ENCODE measurements at regions not wholly inside any gene's neighbourhood (a gene's known extent, or its start where the extent isn't known, plus 50 kb on each side); places are given as distances from the start of the nearest gene placed in this dataset.

- intact Hi-C loops (cut with micrococcal nuclease; ENCODE audit: unreplicated experiment): no loop called here
- no peaks in the 10 kb centered on the region for H3K36me3 ChIP-seq (ENCODE audit: insufficient read depth, low read length)
- H3K4me2 ChIP-seq (ENCODE audit: low read length): no peak overlapping the region
- no peaks in the 10 kb centered on the region for H3K9me3 ChIP-seq (ENCODE audit: low read length)
- ChIA-PET CTCF (ENCODE audit: unreplicated experiment) (no interaction called here), POLR2A (no interaction called here)
- H3K4me3 ChIP-seq (ENCODE audit: low read depth, low read length, poor library complexity, severe bottlenecking): no peak overlapping the region
- H3K4me1 ChIP-seq (ENCODE audit: insufficient read depth, low read length, poor library complexity, severe bottlenecking): peaks cover 10% of the 10 kb centered on the region
- TF ChIP-seq EZH2phosphoT487 (IDR thresholded peaks at IDR 0.05; ENCODE audit: borderline replicate concordance, low read depth, low read length): no peak
- no peak for TF ChIP-seq CTCF (conservative IDR thresholded peaks at IDR 0.05; ENCODE audit: low read length)
- H2AFZ ChIP-seq (ENCODE audit: low read length): no peak overlapping the region
- no TSS peak for BruUV-seq (replicated peaks)
- no peaks in the 10 kb centered on the region for H4K20me1 ChIP-seq (ENCODE audit: insufficient read depth, low read length)
- no peaks in the 10 kb centered on the region for H3K9me2 ChIP-seq (ENCODE audit: insufficient read depth, low read length)
- no peak for DNase-seq (ENCODE audit: low spot score)
- no peaks in the 10 kb centered on the region for H3K79me2 ChIP-seq (ENCODE audit: insufficient read depth, low read depth, low read length)
- H3K27ac ChIP-seq (ENCODE audit: low read depth, low read length, poor library complexity, severe bottlenecking): no peak overlapping the region
Measured at GRCh38 chr6:14390805-14391204, 273.2 kb downstream of the CD83 start.

GRCh38 chr6:14393910-14394309 lies 276.3 kb downstream of the CD83 start:
- Histone ChIP-seq H3K4me3 (ENCODE audit: low read depth, low read length, poor library complexity, severe bottlenecking) (no peak overlapping the region), H2AFZ (ENCODE audit: low read length) (no peak overlapping the region), H3K27ac (ENCODE audit: low read depth, low read length, poor library complexity, severe bottlenecking) (no peak overlapping the region), H3K9me3 (ENCODE audit: low read length) (no peaks in the 10 kb centered on the region), H3K79me2 (ENCODE audit: insufficient read depth, low read depth, low read length) (no peaks in the 10 kb centered on the region), H3K36me3 (ENCODE audit: insufficient read depth, low read length) (no peaks in the 10 kb centered on the region), H3K9me2 (ENCODE audit: insufficient read depth, low read length) (no peaks in the 10 kb centered on the region), H4K20me1 (ENCODE audit: insufficient read depth, low read length) (no peaks in the 10 kb centered on the region), H3K4me2 (ENCODE audit: low read length) (no peak overlapping the region), H3K4me1 (ENCODE audit: insufficient read depth, low read length, poor library complexity, severe bottlenecking) (peaks cover 13% of the 10 kb centered on the region)
- BruUV-seq (replicated peaks): no TSS peak
- ChIA-PET CTCF (ENCODE audit: unreplicated experiment) (no interaction called here), POLR2A (interaction anchor here (0.9 kb wide), 1 partner anchor 9 kb away, joined by 3 read pairs; no protein-coding TSS in a partner anchor)
- TF ChIP-seq CTCF (conservative IDR thresholded peaks at IDR 0.05; ENCODE audit: low read length) (no peak), EZH2phosphoT487 (IDR thresholded peaks at IDR 0.05; ENCODE audit: borderline replicate concordance, low read depth, low read length) (no peak)
- intact Hi-C loops (cut with micrococcal nuclease; ENCODE audit: unreplicated experiment): no loop called here
- DNase-seq (ENCODE audit: low spot score): no peak

GRCh38 chr6:14396392-14396791 lies 278.8 kb downstream of the CD83 start:
- Histone ChIP-seq H3K9me3 (ENCODE audit: low read length) (no peaks in the 10 kb centered on the region), H4K20me1 (ENCODE audit: insufficient read depth, low read length) (no peaks in the 10 kb centered on the region), H3K27ac (ENCODE audit: low read depth, low read length, poor library complexity, severe bottlenecking) (no peak overlapping the region), H3K4me1 (ENCODE audit: insufficient read depth, low read length, poor library complexity, severe bottlenecking) (peaks cover 13% of the 10 kb centered on the region), H2AFZ (ENCODE audit: low read length) (no peak overlapping the region), H3K4me3 (ENCODE audit: low read depth, low read length, poor library complexity, severe bottlenecking) (no peak overlapping the region), H3K9me2 (ENCODE audit: insufficient read depth, low read length) (no peaks in the 10 kb centered on the region), H3K4me2 (ENCODE audit: low read length) (no peak overlapping the region; the same call in 1 of the 2 replicates), H3K36me3 (ENCODE audit: insufficient read depth, low read length) (no peaks in the 10 kb centered on the region), H3K79me2 (ENCODE audit: insufficient read depth, low read depth, low read length) (no peaks in the 10 kb centered on the region)
- TF ChIP-seq EZH2phosphoT487 (IDR thresholded peaks at IDR 0.05; ENCODE audit: borderline replicate concordance, low read depth, low read length): no peak
- no peak for DNase-seq (ENCODE audit: low spot score)
- no TSS peak for BruUV-seq (replicated peaks)
- intact Hi-C loops (cut with micrococcal nuclease; ENCODE audit: unreplicated experiment): no loop called here
- CTCF ChIA-PET (ENCODE audit: unreplicated experiment): no interaction called here
- POLR2A ChIA-PET: interaction anchor here (1.1 kb wide), 1 partner anchor 11 kb away, joined by 3 read pairs; no protein-coding TSS in a partner anchor
